ENCODE measurements at regions not wholly inside any gene's neighbourhood (a gene's known extent, or its start where the extent isn't known, plus 50 kb on each side); places are given as distances from the start of the nearest gene placed in this dataset.

- TF ChIP-seq CTCF (conservative IDR thresholded peaks at IDR 0.05) (no peak), ZFX (IDR thresholded peaks at IDR 0.05) (no peak)
Measured at GRCh38 chr4:30208731-30209435, 511.3 kb upstream of the PCDH7 start.

Data from C4-2B (cell line).